Kidney (tissue), 13 donors: ENCODE measurements at regions not wholly inside any gene's neighbourhood (a gene's known extent, or its start where the extent isn't known, plus 50 kb on each side); places are given as distances from the start of the nearest gene placed in this dataset.
A peak's percentile ranks its signal among the peaks of the same experiment; 100 is the strongest.

ENCODE experiments used
- DNase-seq, 5 donors: peaks; one replicate each; pipeline ENCODE4 v3.0.0-alpha.2; 2013 to 2020
- FAIRE-seq: peaks from 2 replicates; lab custom pipeline; 2012; peaks lifted over from hg19 to GRCh38; lab: Jason Lieb, UNC
- H3K27ac ChIP-seq, 2 donors: one replicate each; pipeline ENCODE4 v1.7.0; 2013; ENCODE audit warnings: low read depth in 2 of 2, low read length in 2 of 2, inconsistent platforms in 1 of 2
- H3K27me3 ChIP-seq: one replicate; pipeline ENCODE4 v1.7.1; 2013; ENCODE audit warnings: low read length, inconsistent platforms; ENCODE audit not compliant: control insufficient read depth, insufficient read depth
- H3K36me3 ChIP-seq, 3 donors: one replicate each; pipeline versions ENCODE4 v1.7.0 to v1.7.1; 2013; ENCODE audit warnings: low read length in 3 of 3, control low read depth in 1 of 3, inconsistent platforms in 1 of 3; ENCODE audit not compliant: insufficient read depth in 3 of 3, control insufficient read depth in 2 of 3
- H3K4me1 ChIP-seq, 3 donors: one replicate each; pipeline versions ENCODE4 v1.7.0 to v1.7.1; 2013; ENCODE audit warnings: low read length in 3 of 3, inconsistent platforms in 1 of 3, low read depth in 1 of 3; ENCODE audit not compliant: control insufficient read depth in 2 of 3, insufficient read depth in 2 of 3
- H3K4me3 ChIP-seq, 3 donors: one replicate each; pipeline versions ENCODE4 v1.7.0 to v1.8.1; 2013; ENCODE audit warnings: low read length in 3 of 3, control low read depth in 1 of 3, inconsistent platforms in 1 of 3
- H3K9ac ChIP-seq, 3 donors: one replicate each; pipeline versions ENCODE4 v1.7.0 to v1.7.1; 2013; ENCODE audit warnings: low read length in 3 of 3, control low read depth in 1 of 3, inconsistent platforms in 1 of 3
- H3K9me3 ChIP-seq, 3 donors: one replicate each; pipeline versions ENCODE4 v1.7.0 to v1.7.1; 2013; ENCODE audit warnings: low read length in 3 of 3, control low read depth in 1 of 3, inconsistent platforms in 1 of 3; ENCODE audit not compliant: control insufficient read depth in 2 of 3, insufficient read depth in 1 of 3
- intact Hi-C: fragments of 100-400 bp; cut with DNase I; formaldehyde crosslinking; loops from one replicate; pipeline ENCODE4 v1.11.1; 2022
- TF ChIP-seq, protein P1 (sequence below): IDR thresholded peaks from 3 replicates; pipeline ENCODE4 v1.5.1; 2012; ENCODE audit warnings: mild to moderate bottlenecking, moderate library complexity, borderline replicate concordance; ENCODE audit not compliant: insufficient read depth; ENCODE audit errors: extremely low read depth
- donor health status: control.
- donor health status: control.
- donor health status: control.
- donor health status: control.
- donor health status: control.
- donor health status: DM: yes; HTN: yes; CAD: no.
- donor health status: Normal renal cell carcinoma (clear cell type).

- Histone ChIP-seq H3K4me3 (no peak overlapping the region), H3K4me1 (no peaks in the 10 kb centered on the region), H3K27ac (no peak overlapping the region), H3K27me3 (no peaks in the 10 kb centered on the region), H3K36me3 (no peaks in the 10 kb centered on the region), H3K9me3 (no peaks in the 10 kb centered on the region), H3K9ac (no peak overlapping the region)
- FAIRE-seq = no peak
- peak in 2 of 5 donors; percentile 22 to 34 for DNase-seq
- intact Hi-C loops = no loop called here
- TF ChIP-seq, protein P1, sequence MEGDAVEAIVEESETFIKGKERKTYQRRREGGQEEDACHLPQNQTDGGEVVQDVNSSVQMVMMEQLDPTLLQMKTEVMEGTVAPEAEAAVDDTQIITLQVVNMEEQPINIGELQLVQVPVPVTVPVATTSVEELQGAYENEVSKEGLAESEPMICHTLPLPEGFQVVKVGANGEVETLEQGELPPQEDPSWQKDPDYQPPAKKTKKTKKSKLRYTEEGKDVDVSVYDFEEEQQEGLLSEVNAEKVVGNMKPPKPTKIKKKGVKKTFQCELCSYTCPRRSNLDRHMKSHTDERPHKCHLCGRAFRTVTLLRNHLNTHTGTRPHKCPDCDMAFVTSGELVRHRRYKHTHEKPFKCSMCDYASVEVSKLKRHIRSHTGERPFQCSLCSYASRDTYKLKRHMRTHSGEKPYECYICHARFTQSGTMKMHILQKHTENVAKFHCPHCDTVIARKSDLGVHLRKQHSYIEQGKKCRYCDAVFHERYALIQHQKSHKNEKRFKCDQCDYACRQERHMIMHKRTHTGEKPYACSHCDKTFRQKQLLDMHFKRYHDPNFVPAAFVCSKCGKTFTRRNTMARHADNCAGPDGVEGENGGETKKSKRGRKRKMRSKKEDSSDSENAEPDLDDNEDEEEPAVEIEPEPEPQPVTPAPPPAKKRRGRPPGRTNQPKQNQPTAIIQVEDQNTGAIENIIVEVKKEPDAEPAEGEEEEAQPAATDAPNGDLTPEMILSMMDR = peak; percentile 30
Measured at GRCh38 chr14:45810152-45810872, 557.3 kb upstream of the MIS18BP1 start.

- Histone ChIP-seq H3K27me3 (no peaks in the 10 kb centered on the region), H3K27ac (no peak overlapping the region), H3K4me1 (no peaks in the 10 kb centered on the region), H3K9me3 (no peaks in the 10 kb centered on the region), H3K36me3 (no peaks in the 10 kb centered on the region), H3K4me3 (no peak overlapping the region), H3K9ac (no peak overlapping the region)
- intact Hi-C loops = no loop called here
- TF ChIP-seq, protein P1 = no peak
- DNase-seq (no peak), FAIRE-seq (no peak)
Measured at GRCh38 chr14:45807178-45807899, 554.3 kb upstream of the MIS18BP1 start.

- no peak for DNase-seq
- no peak for FAIRE-seq
- Histone ChIP-seq H3K27me3 (no peaks in the 10 kb centered on the region), H3K9me3 (no peaks in the 10 kb centered on the region), H3K4me1 (no peaks in the 10 kb centered on the region), H3K36me3 (no peaks in the 10 kb centered on the region), H3K9ac (no peak overlapping the region), H3K4me3 (no peak overlapping the region), H3K27ac (no peak overlapping the region)
- TF ChIP-seq, protein P1 = no peak
- intact Hi-C loops = no loop called here
Measured at GRCh38 chr14:45799511-45799910, 546.5 kb upstream of the MIS18BP1 start.
